Transverse colon (tissue), 4 donors: ENCODE measurements at regions not wholly inside any gene's neighbourhood (a gene's known extent, or its start where the extent isn't known, plus 50 kb on each side); places are given as distances from the start of the nearest gene placed in this dataset.

Experiments used
- DNase-seq: peaks from one replicate; pipeline ENCODE4 v3.0.0-alpha.2; 2019
- H3K27ac ChIP-seq, 4 donors: fragments of 200-600 bp; sonication (generic); 2 replicates each; pipeline ENCODE4 v1.5.1; 2016 to 2018; ENCODE audit warnings: inconsistent platforms in 4 of 4
- H3K27me3 ChIP-seq: fragments of 200-600 bp; sonication (generic); 2 replicates; pipeline ENCODE4 v1.5.1; 2017; ENCODE audit warnings: inconsistent platforms
- H3K36me3 ChIP-seq, 4 donors: fragments of 200-600 bp; sonication (generic); 2 replicates each; pipeline ENCODE4 v1.5.1; 2017 to 2019; ENCODE audit warnings: inconsistent platforms in 4 of 4
- H3K4me1 ChIP-seq, 4 donors: fragments of 200-600 bp; sonication (generic); 2 replicates each; pipeline ENCODE4 v1.5.1; 2017 to 2020; ENCODE audit warnings: inconsistent platforms in 4 of 4
- H3K4me3 ChIP-seq, 4 donors: fragments of 200-600 bp; sonication (generic); 1 replicate in 1 of 4; 2 replicates in 3 of 4; pipeline versions ENCODE4 v1.5.1 to v1.6.1; 2017 to 2019; ENCODE audit warnings: inconsistent platforms in 4 of 4
- H3K9me3 ChIP-seq, 2 donors: fragments of 200-600 bp; sonication (generic); 2 replicates each; pipeline ENCODE4 v1.5.1; 2017 to 2019; ENCODE audit warnings: inconsistent platforms in 2 of 2
- EP300 ChIP-seq: sonication (generic); formaldehyde crosslinking; IDR thresholded peaks from one replicate; pipeline ENCODE4 v1.6.1; 2017; ENCODE audit warnings: antibody characterized with exemption, low read depth
- POLR2A ChIP-seq: fragments of 450-650 bp; IDR thresholded peaks from one replicate; pipeline ENCODE4 v1.6.1; 2016; ENCODE audit warnings: antibody characterized with exemption, mild to moderate bottlenecking, moderate library complexity
- POLR2AphosphoS5 ChIP-seq, 3 donors: sonication (generic); formaldehyde crosslinking; IDR thresholded peaks; one replicate each; pipeline ENCODE4 v1.6.1; 2016; ENCODE audit warnings: antibody characterized with exemption in 3 of 3
- WGBS, 2 donors: methylation state at CpG; one replicate each; pipeline ENCODE4 v1.1.5; 2018; ENCODE audit warnings: low coverage in 1 of 2; 5-methylcytosine and 5-hydroxymethylcytosine counted together
- in situ Hi-C, 4 donors: fragments of 200-750 bp; cut with MboI; loops; one replicate each; pipeline versions ENCODE4 v1.15.0 to v1.15.1; 2017; ENCODE audit warnings: low sequenced_read_pairs in 3 of 4, low pct_ligation_motif_present in 1 of 4, low pct_unique_long_range_greater_than_20kb in 1 of 4
- intact Hi-C: fragments of 100-400 bp; cut with DNase I; formaldehyde crosslinking; loops from one replicate; pipeline ENCODE4 v1.15.1; 2023; ENCODE audit warnings: low total_unique reads
- TF ChIP-seq, protein P1 (sequence below), 5 experiments: fragments of 200-600 bp in 3 of 5; fragments of 450-650 bp in 2 of 5; sonication (generic) in 3 of 5; IDR thresholded peaks; 1 replicate in 2 of 5; 2 replicates in 3 of 5; pipeline ENCODE4 v1.5.1; 2016 to 2017; ENCODE audit warnings: antibody characterized with exemption in 5 of 5, inconsistent platforms in 3 of 5, mild to moderate bottlenecking in 2 of 5, moderate library complexity in 1 of 5

DNA sequence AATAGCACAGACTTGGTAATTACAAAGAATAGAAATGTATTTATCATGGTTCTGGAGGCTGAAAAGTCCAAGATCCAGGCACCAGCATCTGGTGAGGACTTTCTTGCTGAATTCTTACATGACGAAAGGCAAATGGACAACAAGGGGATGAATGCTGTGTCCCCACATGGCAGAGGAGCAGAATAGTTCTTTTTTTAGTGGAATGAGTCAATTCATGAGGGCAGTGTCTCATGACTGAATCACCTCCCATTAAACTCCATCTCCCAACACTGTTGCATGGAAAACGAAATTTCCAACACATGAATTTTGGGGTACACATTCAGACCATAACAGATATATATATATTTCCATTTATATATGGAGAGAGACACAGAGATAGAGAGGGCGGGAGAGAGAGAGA, 628.3 kb downstream of the TRIML1 start:
- Histone ChIP-seq H3K27me3 (no peaks in the 10 kb centered on the region), H3K36me3 (no peaks in the 10 kb centered on the region), H3K4me1 (no peaks in the 10 kb centered on the region), H3K27ac (no peak overlapping the region), H3K9me3 (peaks cover 3% of the 10 kb centered on the region in 2 donors), H3K4me3 (no peak overlapping the region)
- intact Hi-C loops (no loop called here), in situ Hi-C loops (no loop called here)
- WGBS, 2 donors = 66 to 76% methylated on average over 3 of the region's 3 CpGs
- TF ChIP-seq, protein P1, sequence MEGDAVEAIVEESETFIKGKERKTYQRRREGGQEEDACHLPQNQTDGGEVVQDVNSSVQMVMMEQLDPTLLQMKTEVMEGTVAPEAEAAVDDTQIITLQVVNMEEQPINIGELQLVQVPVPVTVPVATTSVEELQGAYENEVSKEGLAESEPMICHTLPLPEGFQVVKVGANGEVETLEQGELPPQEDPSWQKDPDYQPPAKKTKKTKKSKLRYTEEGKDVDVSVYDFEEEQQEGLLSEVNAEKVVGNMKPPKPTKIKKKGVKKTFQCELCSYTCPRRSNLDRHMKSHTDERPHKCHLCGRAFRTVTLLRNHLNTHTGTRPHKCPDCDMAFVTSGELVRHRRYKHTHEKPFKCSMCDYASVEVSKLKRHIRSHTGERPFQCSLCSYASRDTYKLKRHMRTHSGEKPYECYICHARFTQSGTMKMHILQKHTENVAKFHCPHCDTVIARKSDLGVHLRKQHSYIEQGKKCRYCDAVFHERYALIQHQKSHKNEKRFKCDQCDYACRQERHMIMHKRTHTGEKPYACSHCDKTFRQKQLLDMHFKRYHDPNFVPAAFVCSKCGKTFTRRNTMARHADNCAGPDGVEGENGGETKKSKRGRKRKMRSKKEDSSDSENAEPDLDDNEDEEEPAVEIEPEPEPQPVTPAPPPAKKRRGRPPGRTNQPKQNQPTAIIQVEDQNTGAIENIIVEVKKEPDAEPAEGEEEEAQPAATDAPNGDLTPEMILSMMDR (IDR thresholded peaks at IDR 0.05) = no peak
- no peak for TF ChIP-seq POLR2A
- no peak for TF ChIP-seq EP300
- TF ChIP-seq POLR2AphosphoS5 (IDR thresholded peaks at IDR 0.05) = no peak
- DNase-seq = no peak

- 64 to 80% methylated on average over 4 of the region's 4 CpGs for WGBS, 2 donors
These were observed 639.7 kb downstream of the TRIML1 start for GRCh38 chr4:188778905-188779304.

GRCh38 chr4:188779581-188779980, 640.3 kb downstream of the TRIML1 start:
- no peak for DNase-seq
- 55 to 77% methylated on average over 2 to 3 of the region's 3 CpGs for WGBS, 2 donors
- in situ Hi-C loops (no loop called here), intact Hi-C loops (no loop called here)
- H3K27me3 ChIP-seq = no peaks in the 10 kb centered on the region
- H3K27ac ChIP-seq = no peak overlapping the region
- no peaks in the 10 kb centered on the region for H3K9me3 ChIP-seq
- no peak overlapping the region for H3K4me3 ChIP-seq
- no peaks in the 10 kb centered on the region for H3K4me1 ChIP-seq
- H3K36me3 ChIP-seq = no peaks in the 10 kb centered on the region
- TF ChIP-seq, protein P1 (IDR thresholded peaks at IDR 0.05) = no peak
- no peak for TF ChIP-seq POLR2A
- TF ChIP-seq EP300 = no peak

More at GRCh38 chr4:188778905-188779304, 639.7 kb downstream of the TRIML1 start:
- Histone ChIP-seq H3K36me3 (no peaks in the 10 kb centered on the region), H3K27ac (no peak overlapping the region), H3K27me3 (no peaks in the 10 kb centered on the region), H3K4me1 (no peaks in the 10 kb centered on the region), H3K9me3 (no peaks in the 10 kb centered on the region), H3K4me3 (no peak overlapping the region)
- intact Hi-C loops (no loop called here), in situ Hi-C loops (no loop called here)
- no peak for DNase-seq
- TF ChIP-seq POLR2A (no peak), EP300 (no peak), POLR2AphosphoS5 (IDR thresholded peaks at IDR 0.05) (no peak)
- TF ChIP-seq, protein P1 (IDR thresholded peaks at IDR 0.05) = no peak

- no peaks in the 10 kb centered on the region for H3K36me3 ChIP-seq
- H3K27me3 ChIP-seq = no peaks in the 10 kb centered on the region
- no peaks in the 10 kb centered on the region for H3K4me1 ChIP-seq
- 77 to 84% methylated on average over 5 of the region's 5 CpGs for WGBS, 2 donors
- H3K9me3 ChIP-seq = no peaks in the 10 kb centered on the region
- in situ Hi-C loops = no loop called here
- H3K4me3 ChIP-seq = no peak overlapping the region
- intact Hi-C loops = no loop called here
- DNase-seq = no peak
- H3K27ac ChIP-seq = no peak overlapping the region
- TF ChIP-seq POLR2AphosphoS5 (IDR thresholded peaks at IDR 0.05) (no peak), POLR2A (no peak), EP300 (no peak)
- TF ChIP-seq, protein P1 (IDR thresholded peaks at IDR 0.05) = no peak
These were observed 640.8 kb downstream of the TRIML1 start for GRCh38 chr4:188780028-188780427.
